Esophagus muscularis mucosa (tissue), 4 donors: ENCODE measurements at regions not wholly inside any gene's neighbourhood (a gene's known extent, or its start where the extent isn't known, plus 50 kb on each side); places are given as distances from the start of the nearest gene placed in this dataset.

ENCODE experiments used
- EP300 ChIP-seq: sonication (generic); formaldehyde crosslinking; IDR thresholded peaks from one replicate; pipeline ENCODE4 v1.6.1; 2017; ENCODE audit warnings: antibody characterized with exemption
- POLR2A ChIP-seq: fragments of 450-650 bp; IDR thresholded peaks from one replicate; pipeline ENCODE4 v1.6.1; 2017; ENCODE audit warnings: antibody characterized with exemption, moderate library complexity, mild to moderate bottlenecking, low read depth
- POLR2AphosphoS5 ChIP-seq, 2 donors: sonication (generic); formaldehyde crosslinking; IDR thresholded peaks; one replicate each; pipeline ENCODE4 v1.6.1; 2017; ENCODE audit warnings: antibody characterized with exemption in 2 of 2
- TF ChIP-seq, protein P1 (sequence below), 3 experiments: fragments of 200-600 bp in 2 of 3; fragments of 450-650 bp in 1 of 3; sonication (generic) in 2 of 3; IDR thresholded peaks; one replicate each; pipeline ENCODE4 v1.5.1; 2017 to 2019; ENCODE audit warnings: antibody characterized with exemption in 3 of 3, mild to moderate bottlenecking in 2 of 3, moderate library complexity in 1 of 3

DNA sequence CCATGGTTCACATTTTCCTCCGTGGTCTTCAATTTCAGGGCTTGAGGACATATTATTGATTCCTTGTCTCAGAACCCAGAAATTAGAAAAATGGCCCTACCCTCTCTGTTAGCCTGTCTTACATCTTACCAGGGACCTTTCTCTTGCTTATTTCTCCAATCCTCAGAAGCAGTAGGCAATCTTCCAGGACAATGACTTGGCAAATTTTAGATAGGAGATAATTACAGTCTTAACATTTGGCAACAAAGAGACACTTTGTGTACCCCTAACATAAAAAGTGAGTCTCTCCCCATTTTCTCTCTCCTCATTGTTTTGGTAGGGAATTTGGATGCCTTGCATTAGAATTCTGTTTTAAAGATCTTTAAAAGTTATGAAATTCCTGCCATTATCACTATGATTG lies 778.1 kb upstream of the SLIT2 start:
- TF ChIP-seq, protein P1, sequence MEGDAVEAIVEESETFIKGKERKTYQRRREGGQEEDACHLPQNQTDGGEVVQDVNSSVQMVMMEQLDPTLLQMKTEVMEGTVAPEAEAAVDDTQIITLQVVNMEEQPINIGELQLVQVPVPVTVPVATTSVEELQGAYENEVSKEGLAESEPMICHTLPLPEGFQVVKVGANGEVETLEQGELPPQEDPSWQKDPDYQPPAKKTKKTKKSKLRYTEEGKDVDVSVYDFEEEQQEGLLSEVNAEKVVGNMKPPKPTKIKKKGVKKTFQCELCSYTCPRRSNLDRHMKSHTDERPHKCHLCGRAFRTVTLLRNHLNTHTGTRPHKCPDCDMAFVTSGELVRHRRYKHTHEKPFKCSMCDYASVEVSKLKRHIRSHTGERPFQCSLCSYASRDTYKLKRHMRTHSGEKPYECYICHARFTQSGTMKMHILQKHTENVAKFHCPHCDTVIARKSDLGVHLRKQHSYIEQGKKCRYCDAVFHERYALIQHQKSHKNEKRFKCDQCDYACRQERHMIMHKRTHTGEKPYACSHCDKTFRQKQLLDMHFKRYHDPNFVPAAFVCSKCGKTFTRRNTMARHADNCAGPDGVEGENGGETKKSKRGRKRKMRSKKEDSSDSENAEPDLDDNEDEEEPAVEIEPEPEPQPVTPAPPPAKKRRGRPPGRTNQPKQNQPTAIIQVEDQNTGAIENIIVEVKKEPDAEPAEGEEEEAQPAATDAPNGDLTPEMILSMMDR (IDR thresholded peaks at IDR 0.05), result no peak
- no peak for TF ChIP-seq POLR2A
- no peak for TF ChIP-seq POLR2AphosphoS5 (IDR thresholded peaks at IDR 0.05)
- no peak for TF ChIP-seq EP300
